Mesenchymal stem cell (in vitro differentiated cells and primary cell): ENCODE measurements at regions not wholly inside any gene's neighbourhood (a gene's known extent, or its start where the extent isn't known, plus 50 kb on each side); places are given as distances from the start of the nearest gene placed in this dataset.
A peak's percentile ranks its signal among the peaks of the same experiment; 100 is the strongest.

Experiments
- DNase-seq: peaks from one replicate; pipeline ENCODE4 v3.0.0-alpha.2; 2013
- H2AFZ ChIP-seq: one replicate; pipeline ENCODE4 v1.6.1; 2013; ENCODE audit warnings: low read depth, mild to moderate bottlenecking, control low read depth, inconsistent platforms, low read length, moderate library complexity
- H2AK5ac ChIP-seq: 2 replicates; pipeline ENCODE4 v1.6.1; 2013; ENCODE audit warnings: low read length, moderate library complexity, mild to moderate bottlenecking, inconsistent platforms; ENCODE audit not compliant: severe bottlenecking
- H2BK120ac ChIP-seq: one replicate; pipeline ENCODE4 v1.6.1; 2013; ENCODE audit warnings: low read depth, mild to moderate bottlenecking, inconsistent platforms, low read length, moderate library complexity
- H2BK12ac ChIP-seq, 2 experiments: one replicate each; pipeline ENCODE4 v1.6.1; 2013; ENCODE audit warnings: inconsistent platforms in 2 of 2, low read length in 2 of 2, mild to moderate bottlenecking in 2 of 2, moderate library complexity in 2 of 2, control low read depth in 1 of 2
- H2BK15ac ChIP-seq: one replicate; pipeline ENCODE4 v1.6.1; 2013; ENCODE audit warnings: mild to moderate bottlenecking, low read depth, inconsistent platforms; ENCODE audit not compliant: poor library complexity, severe bottlenecking
- H2BK5ac ChIP-seq: 2 replicates; pipeline ENCODE4 v1.6.1; 2013; ENCODE audit warnings: low read depth, mild to moderate bottlenecking, low read length, control low read depth, inconsistent platforms; ENCODE audit not compliant: poor library complexity, severe bottlenecking
- H3K14ac ChIP-seq, 2 experiments: one replicate each; pipeline ENCODE4 v1.6.1; 2013; ENCODE audit warnings: inconsistent platforms in 2 of 2, low read length in 2 of 2, control low read depth in 1 of 2, mild to moderate bottlenecking in 1 of 2, moderate library complexity in 1 of 2
- H3K18ac ChIP-seq, 2 experiments: one replicate each; pipeline ENCODE4 v1.6.1; 2013; ENCODE audit warnings: inconsistent platforms in 2 of 2, low read length in 2 of 2, control low read depth in 1 of 2, low read depth in 1 of 2, mild to moderate bottlenecking in 1 of 2
- H3K23ac ChIP-seq, 2 experiments: one replicate each; pipeline ENCODE4 v1.6.1; 2013; ENCODE audit warnings: inconsistent platforms in 2 of 2, low read length in 2 of 2, mild to moderate bottlenecking in 2 of 2, moderate library complexity in 2 of 2, control low read depth in 1 of 2
- H3K27ac ChIP-seq: 2 replicates; pipeline ENCODE4 v1.5.1; 2013; ENCODE audit warnings: mild to moderate bottlenecking, moderate library complexity, low read length, control low read depth, inconsistent platforms; ENCODE audit not compliant: poor library complexity, severe bottlenecking
- H3K27me3 ChIP-seq, 2 experiments: 2 replicates each; pipeline versions ENCODE4 v1.6.1 to v1.7.0; 2013; ENCODE audit warnings: low read length in 2 of 2, mild to moderate bottlenecking in 2 of 2, moderate library complexity in 2 of 2, control low read depth in 1 of 2, inconsistent platforms in 1 of 2; ENCODE audit not compliant: control insufficient read depth in 1 of 2, insufficient read depth in 1 of 2
- H3K36me3 ChIP-seq, 2 experiments: 2 replicates each; pipeline versions ENCODE4 v1.6.1 to v1.7.0; 2013; ENCODE audit warnings: low read length in 2 of 2, control low read depth in 1 of 2, inconsistent platforms in 1 of 2, low read depth in 1 of 2, mild to moderate bottlenecking in 1 of 2; ENCODE audit not compliant: insufficient read depth in 2 of 2, control insufficient read depth in 1 of 2
- H3K4ac ChIP-seq, 2 experiments: one replicate each; pipeline ENCODE4 v1.6.1; 2013; ENCODE audit warnings: inconsistent platforms in 2 of 2, low read length in 2 of 2, mild to moderate bottlenecking in 2 of 2, moderate library complexity in 2 of 2, control low read depth in 1 of 2, low read depth in 1 of 2
- H3K4me1 ChIP-seq: 2 replicates; pipeline ENCODE4 v1.6.1; 2013; ENCODE audit warnings: low read depth, low read length, control low read depth; ENCODE audit not compliant: control insufficient read depth, insufficient read depth
- H3K4me2 ChIP-seq: 2 replicates; pipeline ENCODE4 v1.6.1; 2013; ENCODE audit warnings: low read length, mild to moderate bottlenecking, inconsistent platforms; ENCODE audit not compliant: poor library complexity, severe bottlenecking
- H3K4me3 ChIP-seq, 2 experiments: 2 replicates each; pipeline versions ENCODE4 v1.5.1 to v1.7.0; 2013; ENCODE audit warnings: low read length in 2 of 2, mild to moderate bottlenecking in 2 of 2, control low read depth in 1 of 2, low read depth in 1 of 2; ENCODE audit not compliant: insufficient read depth in 1 of 2
- H3K79me1 ChIP-seq: replicated peaks from 2 replicates; pipeline ENCODE4 v1.6.1; 2013; ENCODE audit warnings: mild to moderate bottlenecking, control low read depth, low read length, inconsistent platforms; ENCODE audit not compliant: poor library complexity, severe bottlenecking
- H3K9ac ChIP-seq: 2 replicates; pipeline ENCODE4 v1.7.0; 2013; ENCODE audit warnings: mild to moderate bottlenecking, low read length, moderate library complexity
- H3K9me3 ChIP-seq: 2 replicates; pipeline ENCODE4 v1.7.0; 2013; ENCODE audit warnings: mild to moderate bottlenecking, low read length; ENCODE audit not compliant: control insufficient read depth
- H4K8ac ChIP-seq: one replicate; pipeline ENCODE4 v1.6.1; 2013; ENCODE audit warnings: inconsistent platforms, mild to moderate bottlenecking, low read length, moderate library complexity
- H4K91ac ChIP-seq: one replicate; pipeline ENCODE4 v1.6.1; 2013; ENCODE audit warnings: mild to moderate bottlenecking, low read length, inconsistent platforms
- WGBS: methylation state at CpG from one replicate; pipeline ENCODE4 v1.1.7; 2013; ENCODE audit warnings: mixed read lengths; 5-methylcytosine and 5-hydroxymethylcytosine counted together

GRCh38 chr13:34201050-34201913, 383.3 kb downstream of the RFC3 start:
- peaks cover 6% of the 10 kb centered on the region for H3K9me3 ChIP-seq
- H3K4ac ChIP-seq, result no peak overlapping the region
- DNase-seq, result no peak
- H3K36me3 ChIP-seq, result no peaks in the 10 kb centered on the region
- H3K23ac ChIP-seq, result no peak overlapping the region
- H3K4me1 ChIP-seq, result no peaks in the 10 kb centered on the region
- no peak overlapping the region for H4K91ac ChIP-seq
- no peak overlapping the region for H2BK15ac ChIP-seq
- H3K27me3 ChIP-seq, result no peaks in the 10 kb centered on the region
- H3K18ac ChIP-seq, result no peak overlapping the region
- no peak overlapping the region for H3K4me2 ChIP-seq
- no peak overlapping the region for H2BK120ac ChIP-seq
- no peak overlapping the region for H3K4me3 ChIP-seq
- H2BK5ac ChIP-seq, result no peak overlapping the region
- H3K79me1 ChIP-seq, result no peaks in the 10 kb centered on the region
- no peak overlapping the region for H3K14ac ChIP-seq
- no peak overlapping the region for H2BK12ac ChIP-seq
- H3K27ac ChIP-seq, result no peak overlapping the region
- H4K8ac ChIP-seq, result no peak overlapping the region
- H3K9ac ChIP-seq, result peak overlapping the region; percentile 27
- no peak overlapping the region for H2AFZ ChIP-seq
- no CpG with 5 or more reads among the region's 1 CpG for WGBS
- H2AK5ac ChIP-seq, result no peak overlapping the region

GRCh38 chr13:34207334-34207733, 389.4 kb downstream of the RFC3 start:
- H2AK5ac ChIP-seq, result peak overlapping the region; percentile 92
- no peak overlapping the region for H3K4me2 ChIP-seq
- DNase-seq, result peak; percentile 75
- H2BK120ac ChIP-seq, result peak overlapping the region; percentile 71
- no peak overlapping the region for H2BK5ac ChIP-seq
- no peak overlapping the region for H4K91ac ChIP-seq
- peak overlapping the region in 1 of 2 experiments; percentile 86 for H3K4ac ChIP-seq
- H3K14ac ChIP-seq, result no peak overlapping the region
- H3K79me1 ChIP-seq, result no peaks in the 10 kb centered on the region
- H3K27ac ChIP-seq, result peak overlapping the region; percentile 62
- H3K27me3 ChIP-seq, result no peaks in the 10 kb centered on the region
- H2BK15ac ChIP-seq, result no peak overlapping the region
- no peak overlapping the region for H3K23ac ChIP-seq
- WGBS, result 40% methylated on average over 1 of the region's 4 CpGs
- no peak overlapping the region for H4K8ac ChIP-seq
- no peaks in the 10 kb centered on the region for H3K9me3 ChIP-seq
- H3K18ac ChIP-seq, result peak overlapping the region in 1 of 2 experiments; percentile 78
- H3K4me1 ChIP-seq, result peaks cover 2% of the 10 kb centered on the region
- H3K36me3 ChIP-seq, result no peaks in the 10 kb centered on the region
- no peak overlapping the region for H2BK12ac ChIP-seq
- no peak overlapping the region for H2AFZ ChIP-seq
- no peak overlapping the region for H3K4me3 ChIP-seq
- peak overlapping the region; percentile 50 for H3K9ac ChIP-seq

GRCh38 chr13:34207872-34208271, 389.9 kb downstream of the RFC3 start:
- peak overlapping the region; percentile 37 to 91 for H2BK12ac ChIP-seq
- no peak overlapping the region for H4K91ac ChIP-seq
- H3K4me1 ChIP-seq, result peaks cover 2% of the 10 kb centered on the region
- WGBS, result 72% methylated on average over 2 of the region's 4 CpGs
- H3K79me1 ChIP-seq, result no peaks in the 10 kb centered on the region
- H3K36me3 ChIP-seq, result no peaks in the 10 kb centered on the region
- no peak overlapping the region for H2AFZ ChIP-seq
- H3K23ac ChIP-seq, result no peak overlapping the region
- H3K9me3 ChIP-seq, result no peaks in the 10 kb centered on the region
- H2AK5ac ChIP-seq, result no peak overlapping the region
- H3K9ac ChIP-seq, result peak overlapping the region; percentile 50
- H2BK5ac ChIP-seq, result no peak overlapping the region
- peak overlapping the region in 1 of 2 experiments; percentile 71 for H3K4ac ChIP-seq
- H3K4me3 ChIP-seq, result no peak overlapping the region
- DNase-seq, result peak; percentile 56
- H2BK15ac ChIP-seq, result no peak overlapping the region
- no peak overlapping the region for H3K14ac ChIP-seq
- no peak overlapping the region for H2BK120ac ChIP-seq
- H3K18ac ChIP-seq, result peak overlapping the region in 1 of 2 experiments; percentile 28
- H3K27me3 ChIP-seq, result no peaks in the 10 kb centered on the region
- H4K8ac ChIP-seq, result peak overlapping the region; percentile 12
- H3K4me2 ChIP-seq, result no peak overlapping the region
- peak overlapping the region; percentile 42 for H3K27ac ChIP-seq

GRCh38 chr13:34208336-34208735, 390.4 kb downstream of the RFC3 start:
- Histone ChIP-seq H4K8ac (no peak overlapping the region), H3K9ac (peak overlapping the region; percentile 50), H3K27me3 (no peaks in the 10 kb centered on the region), H3K9me3 (no peaks in the 10 kb centered on the region), H3K4me2 (no peak overlapping the region), H3K4me1 (peaks cover 2% of the 10 kb centered on the region), H4K91ac (no peak overlapping the region), H3K27ac (no peak overlapping the region), H3K79me1 (no peaks in the 10 kb centered on the region), H3K4me3 (no peak overlapping the region), H2BK12ac (no peak overlapping the region), H2BK120ac (no peak overlapping the region), H3K23ac (no peak overlapping the region), H2AFZ (no peak overlapping the region), H2BK15ac (no peak overlapping the region), H3K4ac (no peak overlapping the region), H2AK5ac (no peak overlapping the region), H3K18ac (no peak overlapping the region), H2BK5ac (peak overlapping the region; percentile 40), H3K36me3 (no peaks in the 10 kb centered on the region), H3K14ac (no peak overlapping the region)
- 100% methylated on average over 1 of the region's 1 CpG for WGBS
- DNase-seq, result peak; percentile 35
